SU-DHL-6 (cell line): ENCODE measurements at regions not wholly inside any gene's neighbourhood (a gene's known extent, or its start where the extent isn't known, plus 50 kb on each side); places are given as distances from the start of the nearest gene placed in this dataset.
"Not testable (repeated sequence)": the region's sequence is repeated elsewhere in the genome, so short reads cannot be mapped to it uniquely, and the experiment has no call there.

ENCODE experiments used
- H2AFZ ChIP-seq: fragments of 200-600 bp; sonication (generic); 2 replicates; pipeline ENCODE4 v1.6.1; 2014; ENCODE audit warnings: low read depth, mild to moderate bottlenecking, moderate library complexity, mixed read lengths, antibody characterized with exemption, low read length; ENCODE audit not compliant: severe bottlenecking
- H3F3A ChIP-seq: fragments of 200-600 bp; shearing (Covaris generic); 2 replicates; pipeline ENCODE4 v1.6.0; 2016; ENCODE audit warnings: antibody characterized with exemption, mild to moderate bottlenecking; ENCODE audit not compliant: insufficient read depth
- H3K27ac ChIP-seq: fragments of 200-600 bp; sonication (generic); 2 replicates; pipeline ENCODE4 v1.5.1; 2016; ENCODE audit warnings: low read depth, mild to moderate bottlenecking, low read length, moderate library complexity, mixed read lengths
- H3K27me3 ChIP-seq: fragments of 200-600 bp; sonication (generic), shearing (Covaris generic); 2 replicates; pipeline ENCODE4 v1.6.0; 2014; ENCODE audit warnings: mild to moderate bottlenecking, low read length
- H3K36me3 ChIP-seq: fragments of 200-600 bp; sonication (generic); 2 replicates; pipeline ENCODE4 v1.6.1; 2014; ENCODE audit warnings: mild to moderate bottlenecking, low read length, mixed read lengths
- H3K4me2 ChIP-seq: fragments of 300-600, 200-600 bp; shearing (Covaris generic), sonication (generic); 2 replicates; pipeline ENCODE4 v1.6.0; 2014; ENCODE audit warnings: low read length, low read depth, mild to moderate bottlenecking; ENCODE audit not compliant: poor library complexity, severe bottlenecking
- H3K4me3 ChIP-seq: fragments of 200-600 bp; sonication (generic); 2 replicates; pipeline ENCODE4 v1.5.1; 2014; ENCODE audit warnings: antibody characterized with exemption, low read length, mild to moderate bottlenecking, mixed read lengths; ENCODE audit not compliant: insufficient read depth, poor library complexity, severe bottlenecking
- H3K79me2 ChIP-seq: fragments of 200-600 bp; sonication (generic); 2 replicates; pipeline ENCODE4 v1.6.1; 2014; ENCODE audit warnings: mild to moderate bottlenecking, low read length, moderate library complexity; ENCODE audit not compliant: insufficient read depth
- H3K9ac ChIP-seq: fragments of 200-600 bp; sonication (generic); 2 replicates; pipeline ENCODE4 v1.7.0; 2014; ENCODE audit warnings: mild to moderate bottlenecking, low read length
- H3K9me2 ChIP-seq: fragments of 200-600 bp; sonication (generic); replicated peaks from 2 replicates; pipeline ENCODE4 v1.6.1; 2014; ENCODE audit warnings: low read length; ENCODE audit not compliant: insufficient read depth
- H3K9me3 ChIP-seq: fragments of 200-600 bp; sonication (generic); 2 replicates; pipeline ENCODE4 v1.6.1; 2014; ENCODE audit warnings: low read length, mixed read lengths; ENCODE audit not compliant: insufficient read depth
- H4K20me1 ChIP-seq: fragments of 200-600 bp; sonication (generic); 2 replicates; pipeline ENCODE4 v1.6.1; 2014; ENCODE audit warnings: low read depth, mild to moderate bottlenecking, antibody characterized with exemption, low read length, moderate library complexity, mixed read lengths
- EZH2phosphoT487 ChIP-seq: fragments of 200-600 bp; sonication (generic), shearing (Covaris generic); conservative IDR thresholded peaks from 2 replicates; pipeline ENCODE4 v1.6.1; 2018; ENCODE audit warnings: mild to moderate bottlenecking, antibody characterized with exemption, low read length, moderate library complexity, mixed read lengths
- TF ChIP-seq, protein P1 (sequence below): fragments of 200-600 bp; sonication (generic); IDR thresholded peaks from one replicate; pipeline ENCODE4 v1.5.1; 2017; ENCODE audit warnings: antibody characterized with exemption, mild to moderate bottlenecking, low read length, moderate library complexity; ENCODE audit not compliant: insufficient read depth, poor library complexity, severe bottlenecking

DNA sequence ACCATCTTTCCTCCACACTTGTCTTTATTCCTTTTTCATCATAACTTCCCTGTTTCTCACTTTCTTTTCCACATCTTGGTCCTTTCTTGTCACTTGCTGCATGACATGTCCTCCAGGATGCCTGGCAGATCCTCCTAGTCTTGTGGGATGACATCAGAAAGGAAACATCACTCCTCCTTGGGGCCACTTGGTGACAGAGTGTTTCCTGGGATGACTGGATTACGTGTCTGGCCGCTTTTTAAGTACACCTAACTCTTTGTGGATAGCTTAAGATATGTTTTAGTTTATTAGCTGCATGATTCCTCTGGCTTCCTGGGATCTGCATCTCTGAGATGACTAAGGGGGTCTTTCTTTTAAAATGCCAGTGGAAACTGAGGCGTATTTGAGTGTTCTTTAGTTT lies 363.5 kb upstream of the FRG2C start:
- TF ChIP-seq EZH2phosphoT487: no peak
- TF ChIP-seq, protein P1, sequence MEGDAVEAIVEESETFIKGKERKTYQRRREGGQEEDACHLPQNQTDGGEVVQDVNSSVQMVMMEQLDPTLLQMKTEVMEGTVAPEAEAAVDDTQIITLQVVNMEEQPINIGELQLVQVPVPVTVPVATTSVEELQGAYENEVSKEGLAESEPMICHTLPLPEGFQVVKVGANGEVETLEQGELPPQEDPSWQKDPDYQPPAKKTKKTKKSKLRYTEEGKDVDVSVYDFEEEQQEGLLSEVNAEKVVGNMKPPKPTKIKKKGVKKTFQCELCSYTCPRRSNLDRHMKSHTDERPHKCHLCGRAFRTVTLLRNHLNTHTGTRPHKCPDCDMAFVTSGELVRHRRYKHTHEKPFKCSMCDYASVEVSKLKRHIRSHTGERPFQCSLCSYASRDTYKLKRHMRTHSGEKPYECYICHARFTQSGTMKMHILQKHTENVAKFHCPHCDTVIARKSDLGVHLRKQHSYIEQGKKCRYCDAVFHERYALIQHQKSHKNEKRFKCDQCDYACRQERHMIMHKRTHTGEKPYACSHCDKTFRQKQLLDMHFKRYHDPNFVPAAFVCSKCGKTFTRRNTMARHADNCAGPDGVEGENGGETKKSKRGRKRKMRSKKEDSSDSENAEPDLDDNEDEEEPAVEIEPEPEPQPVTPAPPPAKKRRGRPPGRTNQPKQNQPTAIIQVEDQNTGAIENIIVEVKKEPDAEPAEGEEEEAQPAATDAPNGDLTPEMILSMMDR: no peak
- H3K9me3 ChIP-seq: no peaks in the 10 kb centered on the region
- H3F3A ChIP-seq: no peaks in the 10 kb centered on the region
- H3K27ac ChIP-seq: no peak overlapping the region
- H2AFZ ChIP-seq: no peak overlapping the region
- H3K27me3 ChIP-seq: no peaks in the 10 kb centered on the region
- no peak overlapping the region for H3K4me3 ChIP-seq
- H3K4me2 ChIP-seq: no peak overlapping the region
- no peak overlapping the region for H3K9ac ChIP-seq
- H3K79me2 ChIP-seq: no peaks in the 10 kb centered on the region
- no peaks in the 10 kb centered on the region for H3K9me2 ChIP-seq
- no peaks in the 10 kb centered on the region for H3K36me3 ChIP-seq
- no peaks in the 10 kb centered on the region for H4K20me1 ChIP-seq

DNA sequence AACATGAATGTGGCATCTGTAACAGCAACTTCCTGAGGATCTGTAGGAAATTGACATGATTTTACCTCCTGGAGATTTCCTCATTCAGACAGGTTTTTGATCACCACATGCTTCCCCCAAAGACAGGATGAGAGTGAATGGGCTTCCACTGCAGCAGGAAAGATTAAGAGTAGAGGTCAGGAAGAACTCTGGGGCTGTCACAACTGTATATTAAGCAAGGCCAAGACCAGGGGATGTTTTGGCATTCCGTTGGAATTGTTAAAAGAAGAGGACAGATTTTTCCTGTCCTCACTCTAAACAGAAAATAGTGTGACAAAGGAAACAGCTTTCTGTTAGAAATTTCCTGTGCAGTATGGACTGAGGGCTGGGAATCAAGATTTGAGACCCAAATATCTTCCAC lies 363.1 kb upstream of the FRG2C start:
- not testable (repeated sequence) for H3K79me2 ChIP-seq, H3F3A ChIP-seq, H3K27me3 ChIP-seq, H3K4me2 ChIP-seq, H3K9me2 ChIP-seq, H3K9ac ChIP-seq, H3K36me3 ChIP-seq, H3K9me3 ChIP-seq, H4K20me1 ChIP-seq, H3K4me3 ChIP-seq, H3K27ac ChIP-seq, H2AFZ ChIP-seq

GRCh38 chr3:75303741-75304140 lies 360.4 kb upstream of the FRG2C start:
- Histone ChIP-seq H3K27ac (no peak overlapping the region), H3K9me3 (no peaks in the 10 kb centered on the region), H3K9me2 (no peaks in the 10 kb centered on the region), H3K79me2 (no peaks in the 10 kb centered on the region), H2AFZ (no peak overlapping the region), H3K9ac (no peak overlapping the region), H3K4me2 (no peak overlapping the region), H3F3A (no peaks in the 10 kb centered on the region), H3K27me3 (no peaks in the 10 kb centered on the region), H3K36me3 (no peaks in the 10 kb centered on the region), H4K20me1 (no peaks in the 10 kb centered on the region), H3K4me3 (no peak overlapping the region)
- no peak for TF ChIP-seq EZH2phosphoT487
- TF ChIP-seq, protein P1: no peak

GRCh38 chr3:75305901-75306300 lies 358.2 kb upstream of the FRG2C start:
- Histone ChIP-seq H3K9me3 (no peaks in the 10 kb centered on the region), H3K36me3 (no peaks in the 10 kb centered on the region), H3K4me2 (no peak overlapping the region), H4K20me1 (no peaks in the 10 kb centered on the region), H3K27me3 (no peaks in the 10 kb centered on the region), H3K27ac (no peak overlapping the region), H3F3A (no peaks in the 10 kb centered on the region), H3K9me2 (no peaks in the 10 kb centered on the region), H2AFZ (no peak overlapping the region), H3K79me2 (no peaks in the 10 kb centered on the region), H3K4me3 (no peak overlapping the region), H3K9ac (no peak overlapping the region)
- TF ChIP-seq, protein P1: no peak

DNA sequence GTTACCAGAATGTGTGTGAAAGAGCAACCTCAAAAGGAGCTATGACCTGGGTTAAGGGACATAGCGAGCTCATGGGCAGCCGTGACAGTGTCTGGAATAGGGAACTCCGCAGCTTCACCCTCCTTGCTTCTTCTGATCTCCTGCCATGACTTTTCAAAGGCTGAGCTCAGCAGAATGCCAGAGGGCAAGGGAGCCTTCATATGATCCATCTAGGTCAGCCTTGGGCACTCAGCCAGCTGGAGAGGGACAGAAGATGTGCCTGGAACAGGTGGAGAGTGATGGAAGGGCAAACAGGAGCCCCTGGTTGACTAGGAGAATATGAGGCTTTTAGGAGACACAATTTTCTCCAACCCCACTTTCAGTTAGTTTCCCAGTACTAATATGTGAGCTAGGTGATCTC lies 352.8 kb upstream of the FRG2C start:
- H3K36me3 ChIP-seq, H3K9ac ChIP-seq, H3K9me2 ChIP-seq, H4K20me1 ChIP-seq, H3K79me2 ChIP-seq, H2AFZ ChIP-seq, H3K9me3 ChIP-seq, H3K4me2 ChIP-seq, H3K4me3 ChIP-seq, H3K27ac ChIP-seq, H3K27me3 ChIP-seq, H3F3A ChIP-seq: not testable (repeated sequence)

- not testable (repeated sequence) for H3K4me3 ChIP-seq, H3K9ac ChIP-seq, H3K9me3 ChIP-seq, H3K27me3 ChIP-seq, H3K27ac ChIP-seq, H3K79me2 ChIP-seq, H3K4me2 ChIP-seq, H2AFZ ChIP-seq, H3K36me3 ChIP-seq, H3F3A ChIP-seq, H4K20me1 ChIP-seq, H3K9me2 ChIP-seq
Measured at GRCh38 chr3:75312469-75312868, 351.7 kb upstream of the FRG2C start.
